ENCODE measurements at regions not wholly inside any gene's neighbourhood (a gene's known extent, or its start where the extent isn't known, plus 50 kb on each side); places are given as distances from the start of the nearest gene placed in this dataset.
"Not testable (repeated sequence)": the region's sequence is repeated elsewhere in the genome, so short reads cannot be mapped to it uniquely, and the experiment has no call there.

DNA sequence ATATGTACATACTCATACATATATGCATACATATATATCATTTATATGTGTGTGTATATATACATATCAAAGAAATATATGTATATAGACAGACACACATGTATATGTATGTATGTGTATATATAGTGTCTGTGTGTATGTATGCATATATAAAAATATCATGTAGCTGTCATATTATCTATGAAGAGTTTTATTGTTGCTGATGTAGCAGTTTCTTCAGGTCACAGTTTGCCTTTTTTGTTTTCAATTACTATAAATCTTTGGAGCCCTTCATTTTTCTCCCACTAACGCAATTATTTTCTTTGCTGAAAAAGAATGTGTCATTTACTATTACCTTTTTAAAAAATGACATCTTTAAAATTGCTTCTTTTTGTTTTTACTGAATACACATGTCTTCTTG is 904.5 kb downstream of the PLA2G4A start:
- intact Hi-C loops (cut with DNase I): no loop called here
- no peak for DNase-seq
- 85 to 86% methylated on average over 1 of the region's 1 CpG for WGBS, 2 donors

DNA sequence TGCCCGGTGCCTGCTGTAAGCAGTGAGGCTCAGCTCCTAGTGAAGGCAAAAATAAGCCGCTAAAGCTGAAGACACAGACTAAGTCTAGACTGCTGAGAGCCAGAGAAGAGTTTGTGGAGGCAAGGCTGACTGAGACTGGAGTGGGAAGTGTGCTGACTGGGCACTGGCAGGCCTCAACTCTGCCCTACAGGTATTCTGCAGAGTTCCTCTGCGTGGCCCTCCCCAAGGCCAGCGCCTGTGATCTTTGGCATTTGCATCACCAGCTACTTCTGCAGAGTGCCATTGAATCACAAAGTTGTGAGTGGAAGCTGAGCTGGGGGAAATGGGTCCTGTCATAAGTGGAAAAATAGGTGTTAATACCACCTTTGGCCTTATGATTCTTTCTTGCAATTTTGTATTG is 905.7 kb downstream of the PLA2G4A start:
- Histone ChIP-seq H3K27ac (no peak overlapping the region), H3K4me1 (no peaks in the 10 kb centered on the region), H3K9me3 (no peaks in the 10 kb centered on the region), H3K27me3 (no peaks in the 10 kb centered on the region), H3K4me3 (replicated peaks in 1 of 3) (no peak overlapping the region), H3K36me3 (no peaks in the 10 kb centered on the region)
- intact Hi-C loops (cut with DNase I): no loop called here
- WGBS, 2 donors: 70 to 72% methylated on average over 4 of the region's 4 CpGs
- no peak for DNase-seq
- TF ChIP-seq CTCF (IDR thresholded peaks at IDR 0.05): no peak
- TF ChIP-seq POLR2A (IDR thresholded peaks at IDR 0.05): no peak

More for the DNA sequence above, 904.5 kb downstream of the PLA2G4A start:
- no peaks in the 10 kb centered on the region for H3K4me1 ChIP-seq
- TF ChIP-seq CTCF (IDR thresholded peaks at IDR 0.05) (no peak), POLR2A (IDR thresholded peaks at IDR 0.05) (no peak)
- H3K27ac ChIP-seq: no peak overlapping the region
- H3K9me3 ChIP-seq: no peaks in the 10 kb centered on the region
- no peak overlapping the region for H3K4me3 ChIP-seq (replicated peaks in 1 of 3)
- H3K27me3 ChIP-seq: no peaks in the 10 kb centered on the region
- no peaks in the 10 kb centered on the region for H3K36me3 ChIP-seq

GRCh38 chr1:187744665-187745064 is 915.9 kb downstream of the PLA2G4A start:
- H3K9me3 ChIP-seq: no peaks in the 10 kb centered on the region
- WGBS, 2 donors: 17 to 38% methylated on average over 1 of the region's 1 CpG
- intact Hi-C loops (cut with DNase I): no loop called here

DNA sequence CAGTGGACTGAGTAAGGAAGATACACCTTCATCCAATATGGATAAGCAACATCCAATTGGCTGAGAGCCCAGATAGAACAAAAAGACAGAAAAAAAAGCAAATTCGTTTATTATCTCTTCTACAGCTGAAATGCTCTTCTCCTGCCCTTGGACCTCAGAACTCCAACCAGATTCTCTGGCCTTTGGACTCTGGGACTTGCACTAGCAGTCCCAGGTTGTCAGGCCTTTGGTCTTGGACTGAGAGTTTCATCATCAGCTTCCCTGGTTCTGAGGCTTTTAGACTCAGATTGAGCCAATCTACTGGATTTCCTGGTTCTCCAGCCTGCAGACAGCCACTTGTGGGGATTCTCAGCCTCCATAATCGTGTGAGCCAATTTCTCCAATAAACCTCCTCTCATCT is 926.8 kb downstream of the PLA2G4A start:
- intact Hi-C loops (cut with DNase I): no loop called here
- DNase-seq: no peak
- Histone ChIP-seq H3K36me3 (no peaks in the 10 kb centered on the region), H3K27ac (no peak overlapping the region), H3K4me3 (replicated peaks in 1 of 3) (no peak overlapping the region), H3K9me3 (no peaks in the 10 kb centered on the region), H3K4me1 (no peaks in the 10 kb centered on the region), H3K27me3 (no peaks in the 10 kb centered on the region)
- WGBS, 2 donors: 68 to 74% methylated on average over 2 of the region's 2 CpGs
- TF ChIP-seq CTCF (IDR thresholded peaks at IDR 0.05) (no peak), POLR2A (IDR thresholded peaks at IDR 0.05) (no peak)

More at GRCh38 chr1:187744665-187745064, 915.9 kb downstream of the PLA2G4A start:
- no peaks in the 10 kb centered on the region for H3K27me3 ChIP-seq
- no peaks in the 10 kb centered on the region for H3K36me3 ChIP-seq
- H3K27ac ChIP-seq: no peak overlapping the region
- no peak overlapping the region for H3K4me3 ChIP-seq (replicated peaks in 1 of 3)
- DNase-seq: no peak
- no peak for TF ChIP-seq CTCF (IDR thresholded peaks at IDR 0.05)
- no peak for TF ChIP-seq POLR2A (IDR thresholded peaks at IDR 0.05)
- H3K4me1 ChIP-seq: no peaks in the 10 kb centered on the region

DNA sequence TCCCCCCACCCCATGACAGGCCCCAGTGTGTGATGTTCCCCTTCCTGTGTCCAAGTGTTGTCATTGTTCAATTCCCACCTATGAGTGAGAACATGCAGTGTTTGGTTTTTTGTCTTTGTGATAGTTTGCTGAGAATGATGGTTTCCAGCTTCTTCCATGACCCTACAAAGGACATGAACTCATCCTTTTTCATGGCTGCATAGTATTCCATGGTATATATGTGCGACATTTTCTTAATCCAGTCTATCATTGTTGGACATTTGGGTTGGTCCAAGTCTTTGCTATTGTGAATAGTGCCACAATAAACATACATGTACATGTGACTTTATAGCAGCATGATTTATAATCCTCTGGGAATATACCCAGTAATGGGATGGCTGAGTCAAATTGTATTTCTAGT is 927.9 kb downstream of the PLA2G4A start:
- 96 to 100% methylated on average over 1 of the region's 1 CpG for WGBS, 2 donors
- H3K9me3 ChIP-seq; intact Hi-C loops (cut with DNase I); H3K27ac ChIP-seq; H3K4me1 ChIP-seq; DNase-seq; H3K36me3 ChIP-seq; H3K27me3 ChIP-seq; H3K4me3 ChIP-seq (replicated peaks in 1 of 3): not testable (repeated sequence)

- H3K27ac ChIP-seq: no peak overlapping the region
- no peak overlapping the region for H3K4me3 ChIP-seq (replicated peaks in 1 of 3)
- no peak for TF ChIP-seq CTCF (IDR thresholded peaks at IDR 0.05)
- no peak for DNase-seq
- H3K27me3 ChIP-seq: no peaks in the 10 kb centered on the region
- H3K4me1 ChIP-seq: no peaks in the 10 kb centered on the region
- no peaks in the 10 kb centered on the region for H3K9me3 ChIP-seq
- no peaks in the 10 kb centered on the region for H3K36me3 ChIP-seq
- intact Hi-C loops (cut with DNase I): no loop called here
Observed at GRCh38 chr1:187759825-187760333, 931.1 kb downstream of the PLA2G4A start.
